ENCODE measurements at regions not wholly inside any gene's neighbourhood (a gene's known extent, or its start where the extent isn't known, plus 50 kb on each side); places are given as distances from the start of the nearest gene placed in this dataset.

- H3K27me3 Mint-ChIP-seq (ENCODE audit: insufficient read depth, unreplicated experiment) = peaks cover 21% of the 10 kb centered on the region
- no peak overlapping the region for H3K4me3 Mint-ChIP-seq (ENCODE audit: unreplicated experiment)
- no peak for DNase-seq (ENCODE audit: unreplicated experiment)
- no peaks in the 10 kb centered on the region for H3K36me3 Mint-ChIP-seq (ENCODE audit: insufficient read depth, unreplicated experiment)
- POLR2A ChIA-PET = no interaction called here
- TF ChIP-seq CTCF (IDR thresholded peaks at IDR 0.05; ENCODE audit: unreplicated experiment) = no peak
- H3K27ac Mint-ChIP-seq (ENCODE audit: low read depth, unreplicated experiment) = no peak overlapping the region
- BruUV-seq (replicated peaks) = no TSS peak
- no peaks in the 10 kb centered on the region for H3K4me1 Mint-ChIP-seq (ENCODE audit: insufficient read depth, unreplicated experiment)
- CTCF ChIA-PET = no interaction called here
- intact Hi-C loops (cut with micrococcal nuclease) = no loop called here
- H3K9me3 Mint-ChIP-seq (ENCODE audit: unreplicated experiment) = no peaks in the 10 kb centered on the region
Observed at GRCh38 chr4:138706201-138706600, 309.4 kb upstream of the NOCT start.

- CTCF ChIA-PET = interaction anchor here (0.5 to 1.5 kb wide), 5 partner anchors 22 to 125 kb away, joined by 3 to 4 read pairs (median 3); no protein-coding TSS in a partner anchor
- intact Hi-C loops (cut with micrococcal nuclease) = no loop called here
- no peak overlapping the region for H3K4me3 Mint-ChIP-seq (ENCODE audit: unreplicated experiment)
- no peak for TF ChIP-seq CTCF (IDR thresholded peaks at IDR 0.05; ENCODE audit: unreplicated experiment)
- H3K4me1 Mint-ChIP-seq (ENCODE audit: insufficient read depth, unreplicated experiment) = no peaks in the 10 kb centered on the region
- H3K9me3 Mint-ChIP-seq (ENCODE audit: unreplicated experiment) = no peaks in the 10 kb centered on the region
- POLR2A ChIA-PET = interaction anchor here (0.6 kb wide), 1 partner anchor 822 kb away, joined by 3 read pairs; no protein-coding TSS in a partner anchor
- DNase-seq (ENCODE audit: unreplicated experiment) = no peak
- H3K27me3 Mint-ChIP-seq (ENCODE audit: insufficient read depth, unreplicated experiment) = no peaks in the 10 kb centered on the region
- no peaks in the 10 kb centered on the region for H3K36me3 Mint-ChIP-seq (ENCODE audit: insufficient read depth, unreplicated experiment)
- H3K27ac Mint-ChIP-seq (ENCODE audit: low read depth, unreplicated experiment) = no peak overlapping the region
- BruUV-seq (replicated peaks) = no TSS peak
Observed at GRCh38 chr4:138702190-138702824, 313.3 kb upstream of the NOCT start.

- POLR2A ChIA-PET = no interaction called here
- H3K36me3 Mint-ChIP-seq (ENCODE audit: insufficient read depth, unreplicated experiment) = no peaks in the 10 kb centered on the region
- no peak overlapping the region for H3K27ac Mint-ChIP-seq (ENCODE audit: low read depth, unreplicated experiment)
Observed at GRCh38 chr4:138698641-138699040, 316.9 kb upstream of the NOCT start.

GRCh38 chr4:138697851-138698250, 317.7 kb upstream of the NOCT start:
- no TSS peak for BruUV-seq (replicated peaks)
- H3K27me3 Mint-ChIP-seq (ENCODE audit: insufficient read depth, unreplicated experiment) = no peaks in the 10 kb centered on the region

More at GRCh38 chr4:138698641-138699040, 316.9 kb upstream of the NOCT start:
- Mint-ChIP-seq H3K4me1 (ENCODE audit: insufficient read depth, unreplicated experiment) (no peaks in the 10 kb centered on the region), H3K9me3 (ENCODE audit: unreplicated experiment) (no peaks in the 10 kb centered on the region), H3K4me3 (ENCODE audit: unreplicated experiment) (no peak overlapping the region), H3K27me3 (ENCODE audit: insufficient read depth, unreplicated experiment) (no peaks in the 10 kb centered on the region)
- CTCF ChIA-PET = interaction anchor here (0.5 to 0.9 kb wide), 2 partner anchors 142 to 172 kb away, joined by 3 to 5 read pairs; no protein-coding TSS in a partner anchor
- no TSS peak for BruUV-seq (replicated peaks)
- DNase-seq (ENCODE audit: unreplicated experiment) = no peak
- intact Hi-C loops (cut with micrococcal nuclease) = no loop called here
- TF ChIP-seq CTCF (IDR thresholded peaks at IDR 0.05; ENCODE audit: unreplicated experiment) = no peak

More at GRCh38 chr4:138697851-138698250, 317.7 kb upstream of the NOCT start:
- DNase-seq (ENCODE audit: unreplicated experiment) = no peak
- Mint-ChIP-seq H3K4me3 (ENCODE audit: unreplicated experiment) (no peak overlapping the region), H3K36me3 (ENCODE audit: insufficient read depth, unreplicated experiment) (no peaks in the 10 kb centered on the region), H3K9me3 (ENCODE audit: unreplicated experiment) (no peaks in the 10 kb centered on the region), H3K4me1 (ENCODE audit: insufficient read depth, unreplicated experiment) (no peaks in the 10 kb centered on the region), H3K27ac (ENCODE audit: low read depth, unreplicated experiment) (no peak overlapping the region)
- intact Hi-C loops (cut with micrococcal nuclease) = no loop called here
- CTCF ChIA-PET = no interaction called here
- POLR2A ChIA-PET = no interaction called here
- no peak for TF ChIP-seq CTCF (IDR thresholded peaks at IDR 0.05; ENCODE audit: unreplicated experiment)

All from MCF 10A (cell line).